HG03571 (cell line): ENCODE measurements at regions not wholly inside any gene's neighbourhood (a gene's known extent, or its start where the extent isn't known, plus 50 kb on each side); places are given as distances from the start of the nearest gene placed in this dataset.
"Not testable (repeated sequence)": the region's sequence is repeated elsewhere in the genome, so short reads cannot be mapped to it uniquely, and the experiment has no call there.

Experiments
- ATAC-seq: cut with Tn5 transposase; IDR thresholded peaks from one replicate; pipeline ENCODE4 v1.9.1; 2021; ENCODE audit not compliant: unreplicated experiment

DNA sequence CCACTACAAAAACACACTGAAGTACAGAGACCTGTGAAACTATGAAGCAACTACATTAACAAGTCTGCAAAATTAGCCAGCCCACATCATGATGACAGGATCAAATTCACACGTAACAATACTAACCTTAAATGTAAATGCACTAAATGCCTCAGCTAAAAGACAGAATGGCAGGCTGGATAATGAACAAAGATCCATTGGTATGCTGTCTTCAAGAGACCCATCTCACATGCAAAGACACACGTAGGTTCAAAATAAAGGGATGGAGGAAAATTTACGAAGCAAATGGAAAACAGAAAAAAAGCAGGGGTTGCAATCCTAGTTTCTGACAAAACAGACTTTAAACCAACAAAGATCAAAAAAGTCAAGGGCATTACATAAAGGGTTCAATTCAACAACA is 120.1 kb upstream of the OSTN start:
- not testable (repeated sequence) for ATAC-seq

DNA sequence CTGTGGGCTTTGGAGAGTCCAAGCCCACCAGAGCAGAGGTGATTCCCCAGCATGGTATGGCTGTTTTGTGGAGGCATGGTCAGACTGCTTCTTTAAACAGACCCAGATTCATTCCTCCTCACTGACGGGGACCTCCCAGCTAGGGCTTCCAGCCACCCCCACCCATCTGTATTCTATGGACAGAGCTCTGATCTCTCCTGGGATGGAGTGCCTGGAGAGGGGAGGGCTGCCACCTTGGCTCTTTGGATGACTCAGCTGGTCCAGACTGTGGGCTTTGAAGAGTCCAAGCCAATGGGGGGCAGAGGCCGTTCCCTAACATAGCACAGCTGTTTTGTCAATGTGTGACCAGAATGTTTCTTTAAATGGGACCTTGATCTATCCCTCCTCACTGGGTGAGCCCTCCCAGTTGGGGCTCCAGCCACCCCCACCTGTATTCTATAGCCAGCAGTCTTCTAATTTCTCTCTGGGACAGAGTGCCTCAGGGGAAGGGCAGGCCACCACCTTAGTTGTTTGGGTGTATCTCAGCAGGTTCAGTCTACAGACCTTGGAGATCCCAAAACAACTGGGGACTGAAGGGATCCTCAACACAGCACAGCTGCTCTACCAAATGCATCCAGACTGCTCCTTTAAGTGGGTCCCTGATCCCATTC is 122.0 kb upstream of the OSTN start:
- no peak for ATAC-seq

DNA sequence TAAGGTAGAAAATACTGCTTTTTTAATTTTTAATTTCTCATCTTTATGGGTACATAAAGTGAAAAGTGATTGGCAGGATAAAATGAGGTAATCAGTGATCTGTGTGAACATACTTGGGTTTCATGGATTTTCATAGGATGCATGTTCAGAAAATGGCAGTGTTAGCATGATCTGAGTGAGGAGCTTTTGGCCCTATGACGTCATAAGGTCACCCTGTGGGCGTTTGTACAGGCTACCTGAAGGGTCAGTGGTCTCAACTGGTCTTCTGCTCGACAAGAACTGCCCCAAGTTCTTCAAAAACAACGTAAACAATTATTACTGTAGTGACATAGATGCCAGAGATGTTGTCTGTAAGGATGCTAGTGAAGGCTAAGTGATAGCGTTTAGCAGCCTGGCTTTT is 124.5 kb upstream of the OSTN start:
- no peak for ATAC-seq

DNA sequence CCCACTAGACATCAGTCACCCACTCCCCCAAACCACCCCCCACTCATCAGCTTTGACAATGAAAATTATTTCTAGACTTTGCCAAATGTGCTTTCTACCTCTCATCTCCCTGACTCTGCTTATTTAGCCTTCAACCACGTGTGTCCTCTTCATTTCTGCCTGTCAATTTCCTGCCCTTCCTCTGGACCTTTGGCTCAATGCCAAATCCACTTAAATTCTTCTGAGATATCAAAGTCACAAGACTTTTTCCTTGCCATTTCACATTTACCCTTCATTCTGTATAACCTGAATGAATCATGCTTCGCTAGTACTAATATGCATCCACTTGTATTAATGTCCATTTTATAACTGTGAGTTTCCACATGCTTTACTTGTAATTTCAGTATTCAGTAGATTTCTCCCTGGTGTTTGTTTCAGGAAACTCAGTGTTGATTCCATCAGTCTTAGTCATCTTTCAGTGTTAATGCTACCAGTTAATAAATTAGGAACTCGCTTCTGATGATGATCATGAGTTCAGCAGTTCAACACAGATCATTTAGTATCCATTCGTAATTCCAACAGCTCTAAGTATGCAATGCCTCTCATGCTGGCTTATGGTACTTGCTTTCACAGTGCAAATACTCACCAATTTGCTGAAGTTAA is 128.2 kb upstream of the OSTN start:
- no peak for ATAC-seq

DNA sequence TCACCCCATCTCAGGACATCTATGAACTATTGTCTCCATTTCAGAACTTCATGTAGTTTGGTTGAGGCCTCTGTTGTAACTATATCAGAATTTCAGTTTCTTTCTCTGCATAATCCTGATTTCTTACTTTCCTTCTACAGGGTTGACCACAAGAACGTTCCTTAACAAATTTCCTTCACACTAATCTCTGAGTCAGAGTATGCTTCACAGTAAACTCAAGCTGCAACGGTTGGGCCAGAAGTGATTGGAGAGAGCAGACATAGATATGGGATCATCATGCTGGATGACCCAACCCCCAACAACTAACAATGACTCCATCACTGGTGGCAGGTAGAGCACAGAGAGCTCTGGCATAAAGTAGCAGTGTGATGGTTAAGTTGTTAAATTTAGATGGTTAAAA is 128.8 kb upstream of the OSTN start:
- ATAC-seq = no peak

DNA sequence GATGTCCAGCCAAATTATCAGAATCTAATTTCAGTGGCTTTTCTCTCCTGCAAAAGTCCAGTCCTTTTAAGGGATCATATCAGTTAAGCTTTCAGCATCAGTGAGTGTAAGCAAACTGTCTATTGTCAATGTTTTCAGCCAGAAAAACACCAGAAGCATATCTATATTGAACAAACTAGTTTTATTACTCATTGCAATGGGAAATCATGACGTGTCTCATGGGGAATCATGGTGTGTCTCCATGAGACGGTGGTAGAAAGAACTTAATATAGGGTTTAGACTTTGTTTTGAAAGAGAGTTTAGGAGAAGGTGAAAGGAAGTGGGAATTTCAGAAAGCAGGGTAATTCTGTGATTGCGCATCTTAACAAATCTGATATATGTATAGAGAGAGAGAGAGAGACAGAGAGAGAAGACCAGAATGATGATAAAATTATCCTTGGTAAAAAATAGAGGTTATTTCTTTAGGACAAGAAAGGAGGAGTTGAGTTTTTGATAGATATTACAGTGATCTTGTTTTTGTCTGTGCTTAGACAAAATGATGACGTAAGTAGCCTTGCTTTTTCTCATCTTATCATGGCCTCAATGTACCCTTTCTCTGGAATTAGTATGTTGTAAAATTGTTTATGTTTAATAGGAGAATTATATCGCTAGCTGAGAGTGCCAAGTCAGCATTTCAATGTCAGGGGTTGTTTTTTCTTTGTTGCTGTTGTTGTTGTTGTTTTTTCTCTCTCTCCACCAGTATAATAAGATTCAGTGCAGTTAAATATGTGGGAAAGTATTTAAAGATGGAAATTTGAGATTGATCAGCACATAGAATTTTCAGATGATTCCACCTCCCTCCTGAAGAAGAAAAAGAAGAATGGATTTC is 129.9 kb upstream of the OSTN start:
- ATAC-seq = no peak

DNA sequence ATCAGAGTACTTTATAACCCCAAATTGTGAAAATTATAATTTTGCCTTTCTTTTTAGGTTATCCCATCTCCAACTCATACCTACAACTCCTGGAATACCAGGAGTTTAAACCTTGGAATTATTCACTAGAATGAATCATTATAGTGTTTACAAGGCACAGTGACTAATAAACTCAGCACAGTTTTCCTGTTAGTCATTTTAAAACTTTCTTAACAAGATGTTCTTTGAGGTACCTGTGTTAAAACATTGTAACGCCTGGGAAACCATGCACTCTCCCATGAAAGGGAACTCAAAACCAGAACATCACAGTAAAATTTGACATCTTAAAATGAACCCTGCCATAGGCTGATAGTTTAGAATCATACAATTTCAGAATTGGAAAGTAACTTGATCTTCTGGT is 132.4 kb upstream of the OSTN start:
- ATAC-seq = peak; percentile 66

DNA sequence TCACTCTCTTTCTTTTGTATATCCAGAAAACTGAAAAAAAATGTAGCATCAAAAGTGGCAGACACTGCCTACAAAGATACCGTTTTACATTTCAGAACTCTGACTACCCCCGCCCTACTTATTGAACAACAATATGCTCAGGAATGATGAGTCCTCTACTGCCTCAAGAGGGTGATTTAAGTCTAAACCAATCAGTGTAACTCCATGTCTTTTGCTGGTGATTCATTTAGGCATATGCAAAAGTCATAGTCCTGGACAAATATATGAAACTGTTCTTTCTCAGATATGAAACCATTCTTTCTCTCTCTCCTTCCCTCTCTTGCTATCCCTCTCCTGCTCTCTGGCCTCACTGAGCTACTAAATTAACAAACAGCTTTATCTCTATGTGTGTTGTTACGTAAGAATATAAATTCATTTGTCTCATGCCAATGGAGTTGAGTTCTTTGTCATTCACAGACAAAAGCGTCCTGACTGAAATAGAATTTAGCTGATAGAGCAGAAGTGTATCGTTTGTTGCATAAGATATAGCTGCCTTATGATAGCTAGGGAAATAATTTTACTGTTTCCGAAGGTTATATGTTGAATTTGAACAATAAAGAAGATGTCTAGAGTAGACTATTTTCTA is 133.7 kb upstream of the OSTN start:
- ATAC-seq = no peak

DNA sequence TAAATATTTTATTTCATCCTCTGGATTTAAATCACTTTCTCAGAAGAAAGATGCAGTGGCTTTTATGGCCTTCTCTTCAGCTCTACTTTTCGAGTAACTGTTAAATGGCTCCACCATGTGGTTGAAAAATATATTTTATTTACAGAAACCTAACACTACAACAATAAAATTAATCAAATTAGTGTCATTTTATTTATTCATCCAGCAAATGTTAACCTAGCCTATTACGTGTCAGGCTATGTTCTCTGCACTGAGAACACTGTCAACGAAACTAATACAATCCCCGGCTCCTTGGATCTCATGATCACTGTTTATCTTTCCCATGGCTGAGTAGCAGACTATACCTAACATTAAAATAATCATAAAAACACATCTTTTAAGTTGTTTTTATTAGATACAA is 148.0 kb upstream of the OSTN start:
- ATAC-seq = no peak

DNA sequence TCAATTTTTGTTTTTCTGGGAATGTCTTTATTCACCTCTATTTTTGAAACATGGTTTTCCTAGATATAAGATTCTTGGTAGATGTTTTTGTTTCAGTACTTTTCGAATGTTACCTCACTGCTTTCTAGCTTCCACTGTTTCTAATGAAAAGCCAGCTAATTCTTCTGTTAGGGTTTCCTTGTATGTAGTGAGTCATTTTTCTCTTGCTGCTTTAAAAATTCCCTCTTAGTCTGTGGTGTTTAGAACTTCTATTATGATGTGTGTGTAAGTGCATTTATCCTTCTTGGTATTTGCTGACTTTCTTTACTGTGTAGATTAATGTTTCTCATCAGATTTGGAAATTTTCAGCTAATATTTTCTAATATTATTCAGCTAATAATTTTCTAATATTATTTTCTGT is 151.1 kb upstream of the OSTN start:
- ATAC-seq = no peak

DNA sequence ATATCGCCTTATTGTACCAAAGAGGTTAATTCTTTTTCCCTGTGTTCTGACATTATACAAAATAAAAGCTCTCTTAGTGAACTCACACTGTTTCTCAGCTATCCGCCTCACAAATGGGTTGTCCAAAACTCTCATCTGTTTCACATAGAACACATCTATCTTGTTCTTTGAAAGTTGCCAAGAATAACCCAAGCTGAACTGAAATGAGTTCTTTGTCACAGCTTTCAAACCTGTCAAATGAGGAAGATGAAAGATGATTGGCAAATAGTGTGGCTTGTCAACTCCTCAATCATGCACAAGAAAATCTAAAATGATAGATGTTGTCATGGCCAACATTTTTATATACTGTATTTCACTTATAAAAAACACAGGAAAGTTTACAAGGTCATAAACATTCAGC is 168.1 kb upstream of the OSTN start:
- ATAC-seq = no peak

DNA sequence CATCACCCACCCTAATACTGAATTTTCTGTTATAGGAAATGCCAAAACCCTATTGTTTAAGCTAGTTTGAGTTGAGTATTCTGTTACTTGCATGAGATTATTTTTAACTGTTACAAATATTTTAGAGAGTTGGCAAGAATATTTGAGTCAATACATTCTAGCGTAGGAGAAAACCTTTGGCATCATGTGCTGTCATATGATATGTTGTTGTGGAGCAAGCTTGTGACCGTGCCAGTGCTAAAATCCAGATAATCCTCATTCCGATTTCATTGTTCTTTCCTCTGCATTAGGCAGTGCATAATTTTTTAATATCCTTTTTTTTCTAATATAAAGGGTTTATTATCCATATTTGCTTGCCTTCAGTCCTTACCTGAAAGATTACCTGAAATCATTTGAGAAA is 168.0 kb upstream of the GMNC start:
- no peak for ATAC-seq

DNA sequence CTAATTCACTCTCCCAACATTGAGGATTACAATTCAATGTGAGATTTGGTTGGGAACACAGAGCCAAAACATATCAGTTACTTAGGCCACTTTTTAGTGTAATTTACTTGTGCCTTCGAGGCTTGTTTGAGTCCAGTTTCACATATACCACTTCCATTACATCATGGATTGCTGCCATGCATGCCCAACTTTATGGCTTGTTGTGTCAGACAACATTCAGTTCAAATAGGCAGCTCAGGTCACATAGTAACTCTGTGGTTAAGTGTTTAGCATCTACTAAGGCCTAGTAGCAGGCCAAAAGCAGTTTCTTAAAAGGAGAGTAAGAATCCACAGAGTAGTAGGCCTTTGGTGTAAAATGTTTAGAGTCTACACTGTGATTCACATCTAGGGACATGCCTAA is 164.3 kb upstream of the GMNC start:
- no peak for ATAC-seq

DNA sequence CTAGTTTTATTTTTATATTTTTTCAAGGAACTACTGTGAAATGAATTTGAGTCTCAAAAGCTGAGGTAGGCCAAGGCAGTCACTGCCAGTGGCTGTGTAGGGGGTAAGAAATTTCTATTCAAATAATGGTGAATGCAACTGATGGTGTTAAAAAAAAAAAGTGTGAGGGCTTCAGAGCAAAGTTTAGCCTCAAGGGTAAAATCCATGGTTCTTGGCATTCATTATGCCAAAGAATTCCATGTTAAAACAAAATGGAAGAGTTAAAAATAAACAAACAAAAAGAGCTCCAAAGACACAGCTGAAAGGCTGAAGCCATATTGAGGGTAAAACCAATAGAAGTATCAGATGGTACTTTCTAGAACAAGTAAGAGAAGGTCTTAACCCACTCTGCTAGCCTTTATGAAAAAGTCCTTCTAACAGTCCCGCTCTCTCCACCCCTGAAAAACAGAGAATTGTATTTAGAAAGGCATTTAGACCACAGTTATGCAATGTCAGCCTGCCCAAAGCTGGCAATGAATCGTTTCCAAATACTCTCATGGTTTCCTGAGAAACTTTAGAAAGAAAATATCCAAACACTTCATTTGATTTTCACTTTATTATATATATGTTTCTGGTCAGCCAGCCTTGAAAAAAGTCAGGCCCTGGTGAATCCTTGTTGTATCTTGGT is 158.4 kb upstream of the GMNC start:
- no peak for ATAC-seq

DNA sequence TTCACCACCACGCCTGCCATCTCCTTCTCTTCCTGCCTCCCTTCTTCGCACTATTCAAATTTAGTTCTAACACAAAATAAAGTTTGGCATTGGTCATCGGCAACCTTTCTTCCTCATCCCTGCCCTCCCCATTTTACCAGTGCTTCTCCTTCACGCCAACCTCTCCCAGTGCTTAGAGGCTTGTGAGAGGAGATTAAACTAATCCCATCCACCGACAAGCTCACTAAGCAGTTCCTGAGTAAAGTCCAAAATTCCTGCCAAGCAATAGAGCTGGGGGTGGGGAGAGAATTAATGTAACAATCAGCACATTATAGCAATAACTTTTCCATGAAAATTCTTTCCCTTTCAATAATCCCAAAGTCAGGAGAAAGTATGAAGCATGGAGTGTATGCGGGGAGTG is 157.4 kb upstream of the GMNC start:
- ATAC-seq = no peak

DNA sequence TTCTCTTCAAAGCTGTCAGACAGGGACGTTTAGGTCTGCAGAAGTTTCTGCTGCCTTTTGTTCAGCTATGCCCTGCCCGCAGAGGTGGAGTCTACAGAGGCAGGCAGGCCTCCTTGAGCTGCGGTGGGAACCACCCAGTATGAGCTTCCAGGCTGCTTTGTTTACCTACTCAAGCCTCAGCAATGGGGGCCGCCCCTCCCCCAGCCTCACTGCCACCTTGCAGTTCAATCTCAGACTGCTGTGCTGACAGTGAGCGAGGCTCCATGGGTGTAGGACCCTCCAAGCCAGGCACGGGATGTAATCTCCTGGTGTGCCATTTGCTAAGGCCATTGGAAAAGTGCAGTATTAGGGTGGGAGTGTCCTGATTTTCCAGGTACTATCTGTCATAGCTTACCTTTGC is 153.5 kb upstream of the GMNC start:
- not testable (repeated sequence) for ATAC-seq

DNA sequence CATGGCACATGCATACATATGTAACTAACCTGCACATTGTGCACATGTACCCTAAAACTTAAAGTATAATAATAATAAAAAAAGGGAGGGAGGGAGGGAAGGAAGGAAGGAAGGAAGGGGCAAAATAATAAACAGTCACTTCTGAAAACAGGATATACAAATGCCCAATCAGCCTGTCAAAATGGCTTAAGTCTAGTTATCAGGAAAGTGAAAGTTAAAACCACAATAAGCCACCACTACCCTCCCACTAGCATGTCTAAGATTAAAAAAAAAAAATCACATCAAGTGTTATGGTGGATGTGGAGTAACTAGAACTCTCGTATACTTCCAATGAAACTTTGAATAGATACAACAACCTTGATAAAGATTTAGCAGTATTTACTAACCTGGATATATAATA is 145.6 kb upstream of the GMNC start:
- no peak for ATAC-seq

DNA sequence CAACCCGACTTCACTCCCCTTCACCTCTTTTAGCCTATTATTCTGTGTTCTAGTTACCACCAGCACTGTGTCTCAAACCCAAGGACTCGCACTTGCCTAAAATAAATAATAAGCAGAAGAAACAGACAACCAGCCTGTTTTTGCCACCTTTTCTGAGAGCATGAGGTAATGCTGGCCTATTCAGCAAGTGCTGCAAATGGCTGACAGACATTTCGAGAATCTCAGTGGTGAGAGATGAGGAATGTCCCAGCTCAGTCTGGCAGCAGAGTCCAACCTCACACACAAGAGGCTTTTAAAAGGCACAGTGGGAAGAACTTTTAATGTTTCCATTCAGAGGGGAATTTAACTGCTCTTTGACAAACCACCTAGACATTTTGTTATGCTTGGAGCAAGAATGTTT is 143.3 kb upstream of the GMNC start:
- no peak for ATAC-seq

DNA sequence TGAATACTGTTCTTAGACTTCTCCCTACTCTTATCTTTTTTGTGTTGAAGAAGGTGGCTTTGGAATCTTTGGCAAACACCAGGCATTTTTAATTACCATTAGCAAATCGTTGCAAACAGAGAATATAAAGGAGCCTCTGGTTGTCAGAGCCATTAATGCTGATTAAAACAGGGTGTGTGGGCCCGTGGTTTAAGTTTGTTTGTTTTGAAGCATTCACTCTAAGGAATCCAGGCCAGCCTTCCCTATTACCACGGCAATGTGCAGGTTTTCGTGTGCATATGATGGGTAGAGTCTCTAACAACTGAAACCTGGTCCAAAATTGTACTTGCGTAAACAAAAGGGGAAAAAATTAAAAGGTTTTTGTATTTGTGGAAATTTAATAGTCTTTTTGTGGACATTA is 141.2 kb upstream of the GMNC start:
- no peak for ATAC-seq

DNA sequence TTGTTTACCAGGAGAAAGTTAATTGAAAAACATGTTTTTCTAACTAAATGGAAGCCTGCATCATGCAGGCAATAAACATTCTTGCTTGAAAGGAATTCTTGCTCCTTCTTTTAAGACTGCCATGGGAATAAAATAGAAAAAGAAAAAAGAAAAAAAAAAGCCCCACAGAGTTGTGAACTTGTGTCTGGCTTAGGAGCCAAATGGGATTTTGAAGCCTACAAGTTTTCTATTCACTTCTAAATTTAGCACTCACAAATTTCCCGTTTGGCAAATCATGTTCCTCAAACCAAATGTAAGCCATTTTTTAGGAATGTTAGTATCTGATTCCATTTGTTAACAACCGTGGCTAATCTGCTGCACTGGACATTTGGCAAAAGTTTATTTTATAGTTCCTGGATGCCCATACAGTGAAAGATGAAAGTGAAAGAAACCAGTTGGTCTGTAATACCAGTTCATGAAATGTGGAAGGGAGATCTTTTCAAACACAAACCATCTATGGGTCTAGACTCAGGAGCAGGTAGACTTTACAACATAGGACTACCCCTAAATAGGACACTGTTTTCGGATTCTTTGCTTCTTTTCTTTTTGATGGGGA is 133.8 kb upstream of the GMNC start:
- no peak for ATAC-seq

DNA sequence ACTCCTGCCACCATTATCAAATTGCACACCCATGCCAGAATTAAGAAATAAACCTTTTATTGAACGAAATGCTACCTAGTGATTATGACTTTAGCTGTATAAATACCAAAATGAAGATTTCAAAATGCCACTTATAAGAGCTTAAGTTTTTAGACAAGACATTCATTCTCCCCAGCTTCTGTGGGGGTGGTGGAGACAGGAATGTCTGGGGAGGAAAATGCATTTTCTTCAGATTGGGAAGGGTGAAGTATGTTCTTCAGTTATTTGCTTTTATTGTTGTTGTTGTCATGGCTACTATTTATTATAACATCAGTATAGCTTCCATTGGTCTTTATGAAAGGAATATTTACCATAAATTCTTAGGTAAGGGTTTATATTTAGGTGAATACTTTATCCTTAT is 132.7 kb upstream of the GMNC start:
- ATAC-seq = no peak
